ENCODE measurements at regions not wholly inside any gene's neighbourhood (a gene's known extent, or its start where the extent isn't known, plus 50 kb on each side); places are given as distances from the start of the nearest gene placed in this dataset.
"Not testable (repeated sequence)": the region's sequence is repeated elsewhere in the genome, so short reads cannot be mapped to it uniquely, and the experiment has no call there.

- not testable (repeated sequence) for DNase-seq (ENCODE audit: low read depth in 2 of 2)
Observed at GRCh38 chr17:20633268-20634059, 53.9 kb downstream of the CDRT15L2 start.

- not testable (repeated sequence) for DNase-seq (ENCODE audit: low read depth in 2 of 2)
Observed at GRCh38 chr17:20640147-20640546, 60.6 kb downstream of the CDRT15L2 start.

GRCh38 chr17:20646661-20647272 is 67.2 kb downstream of the CDRT15L2 start:
- DNase-seq (ENCODE audit: low read depth in 2 of 2), result not testable (repeated sequence)

- DNase-seq (ENCODE audit: low read depth in 2 of 2), result not testable (repeated sequence)
Observed at GRCh38 chr17:20649097-20649767, 69.7 kb downstream of the CDRT15L2 start.

GRCh38 chr17:20651022-20651421 is 71.5 kb downstream of the CDRT15L2 start:
- DNase-seq (ENCODE audit: low read depth in 2 of 2), result not testable (repeated sequence)

- DNase-seq (ENCODE audit: low read depth in 2 of 2), result not testable (repeated sequence)
Observed at GRCh38 chr17:20651736-20652135, 72.2 kb downstream of the CDRT15L2 start.

GRCh38 chr17:20653391-20653790 is 73.9 kb downstream of the CDRT15L2 start:
- not testable (repeated sequence) for DNase-seq (ENCODE audit: low read depth in 2 of 2)

- DNase-seq (ENCODE audit: low read depth in 2 of 2), result not testable (repeated sequence)
Observed at GRCh38 chr17:20654114-20654513, 74.6 kb downstream of the CDRT15L2 start.

GRCh38 chr17:20654575-20654974 is 75.1 kb downstream of the CDRT15L2 start:
- DNase-seq (ENCODE audit: low read depth in 2 of 2), result not testable (repeated sequence)

GRCh38 chr17:20665103-20665955 is 85.8 kb downstream of the CDRT15L2 start:
- not testable (repeated sequence) for DNase-seq (ENCODE audit: low read depth in 2 of 2)

- not testable (repeated sequence) for DNase-seq (ENCODE audit: low read depth in 2 of 2)
Observed at GRCh38 chr17:20666689-20667088, 87.2 kb downstream of the CDRT15L2 start.

GRCh38 chr17:20667712-20668111 is 88.2 kb downstream of the CDRT15L2 start:
- not testable (repeated sequence) for DNase-seq (ENCODE audit: low read depth in 2 of 2)

GRCh38 chr17:20668316-20668715 is 88.8 kb downstream of the CDRT15L2 start:
- DNase-seq (ENCODE audit: low read depth in 2 of 2), result not testable (repeated sequence)

- not testable (repeated sequence) for DNase-seq (ENCODE audit: low read depth in 2 of 2)
Observed at GRCh38 chr17:20668868-20669267, 89.3 kb downstream of the CDRT15L2 start.

GRCh38 chr17:20670506-20670905 is 91.0 kb downstream of the CDRT15L2 start:
- DNase-seq (ENCODE audit: low read depth in 2 of 2), result not testable (repeated sequence)

GRCh38 chr17:20674374-20674773 is 94.8 kb downstream of the CDRT15L2 start:
- DNase-seq (ENCODE audit: low read depth in 2 of 2), result not testable (repeated sequence)

GRCh38 chr17:20675707-20676106 is 96.2 kb downstream of the CDRT15L2 start:
- DNase-seq (ENCODE audit: low read depth in 2 of 2), result not testable (repeated sequence)

GRCh38 chr17:20676656-20677055 is 97.1 kb downstream of the CDRT15L2 start:
- DNase-seq (ENCODE audit: low read depth in 2 of 2), result not testable (repeated sequence)

GRCh38 chr17:20677469-20677868 is 97.9 kb downstream of the CDRT15L2 start:
- not testable (repeated sequence) for DNase-seq (ENCODE audit: low read depth in 2 of 2)

GRCh38 chr17:20678424-20678823 is 98.9 kb downstream of the CDRT15L2 start:
- not testable (repeated sequence) for DNase-seq (ENCODE audit: low read depth in 2 of 2)

Data from stimulated activated CD4-positive, alpha-beta T cell treated with anti-CD3 and anti-CD28 coated beads, Interleukin-1b, Interleukin-23, amount 100 ng/mL, for 4 hours (primary cell).